ENCODE measurements at regions not wholly inside any gene's neighbourhood (a gene's known extent, or its start where the extent isn't known, plus 50 kb on each side); places are given as distances from the start of the nearest gene placed in this dataset.
A peak's percentile ranks its signal among the peaks of the same experiment; 100 is the strongest.

GRCh38 chr4:67091673-67092072, 453.6 kb downstream of the CENPC start:
- no peak for DNase-seq (ENCODE audit: low read depth, low spot score)
- H3K27me3 Mint-ChIP-seq (ENCODE audit: low read depth), result no peaks in the 10 kb centered on the region
- peaks cover 11% of the 10 kb centered on the region for H3K4me1 Mint-ChIP-seq
- H3K4me3 Mint-ChIP-seq, result no peak overlapping the region
- no peaks in the 10 kb centered on the region for H3K36me3 Mint-ChIP-seq (ENCODE audit: low read depth)
- no peaks in the 10 kb centered on the region for H3K9me3 Mint-ChIP-seq
- H3K27ac Mint-ChIP-seq (ENCODE audit: unreplicated experiment), result no peak overlapping the region
- TF ChIP-seq CTCF (conservative IDR thresholded peaks at IDR 0.05), result no peak

GRCh38 chr4:67087897-67088296, 457.4 kb downstream of the CENPC start:
- peak; percentile 16 for DNase-seq (ENCODE audit: low read depth, low spot score)
- H3K4me1 Mint-ChIP-seq, result peaks cover 37% of the 10 kb centered on the region
- no peaks in the 10 kb centered on the region for H3K36me3 Mint-ChIP-seq (ENCODE audit: low read depth)
- H3K27me3 Mint-ChIP-seq (ENCODE audit: low read depth), result no peaks in the 10 kb centered on the region
- peak; percentile 73 for TF ChIP-seq CTCF (conservative IDR thresholded peaks at IDR 0.05)
- H3K9me3 Mint-ChIP-seq, result no peaks in the 10 kb centered on the region
- no peak overlapping the region for H3K27ac Mint-ChIP-seq (ENCODE audit: unreplicated experiment)
- H3K4me3 Mint-ChIP-seq, result no peak overlapping the region

- Mint-ChIP-seq H3K4me1 (peaks cover 35% of the 10 kb centered on the region), H3K9me3 (peaks cover 5% of the 10 kb centered on the region), H3K36me3 (ENCODE audit: low read depth) (no peaks in the 10 kb centered on the region), H3K27ac (ENCODE audit: unreplicated experiment) (no peak overlapping the region), H3K4me3 (peak overlapping the region; percentile 2), H3K27me3 (ENCODE audit: low read depth) (no peaks in the 10 kb centered on the region)
- no peak for DNase-seq (ENCODE audit: low read depth, low spot score)
- TF ChIP-seq CTCF (conservative IDR thresholded peaks at IDR 0.05), result no peak
These were observed 460.5 kb downstream of the CENPC start for GRCh38 chr4:67084783-67085182.

- no peak for DNase-seq (ENCODE audit: low read depth, low spot score)
- Mint-ChIP-seq H3K27me3 (ENCODE audit: low read depth) (no peaks in the 10 kb centered on the region), H3K9me3 (peaks cover 5% of the 10 kb centered on the region), H3K36me3 (ENCODE audit: low read depth) (no peaks in the 10 kb centered on the region), H3K27ac (ENCODE audit: unreplicated experiment) (peak overlapping the region; percentile 83), H3K4me3 (no peak overlapping the region), H3K4me1 (peaks cover 35% of the 10 kb centered on the region)
- TF ChIP-seq CTCF (conservative IDR thresholded peaks at IDR 0.05), result no peak
These were observed 461.8 kb downstream of the CENPC start for GRCh38 chr4:67083496-67083895.

GRCh38 chr4:67082746-67083145, 462.6 kb downstream of the CENPC start:
- Mint-ChIP-seq H3K4me1 (peaks cover 37% of the 10 kb centered on the region), H3K4me3 (no peak overlapping the region), H3K27ac (ENCODE audit: unreplicated experiment) (no peak overlapping the region), H3K27me3 (ENCODE audit: low read depth) (no peaks in the 10 kb centered on the region), H3K36me3 (ENCODE audit: low read depth) (no peaks in the 10 kb centered on the region), H3K9me3 (peaks cover 5% of the 10 kb centered on the region)
- no peak for DNase-seq (ENCODE audit: low read depth, low spot score)
- TF ChIP-seq CTCF (conservative IDR thresholded peaks at IDR 0.05), result no peak

GRCh38 chr4:67080046-67080557, 465.2 kb downstream of the CENPC start:
- Mint-ChIP-seq H3K36me3 (ENCODE audit: low read depth) (no peaks in the 10 kb centered on the region), H3K27me3 (ENCODE audit: low read depth) (no peaks in the 10 kb centered on the region), H3K9me3 (peaks cover 5% of the 10 kb centered on the region), H3K4me1 (peaks cover 34% of the 10 kb centered on the region), H3K27ac (ENCODE audit: unreplicated experiment) (no peak overlapping the region), H3K4me3 (no peak overlapping the region)
- no peak for DNase-seq (ENCODE audit: low read depth, low spot score)
- TF ChIP-seq CTCF (conservative IDR thresholded peaks at IDR 0.05), result no peak
